ENCODE measurements at regions not wholly inside any gene's neighbourhood (a gene's known extent, or its start where the extent isn't known, plus 50 kb on each side); places are given as distances from the start of the nearest gene placed in this dataset.

DNA sequence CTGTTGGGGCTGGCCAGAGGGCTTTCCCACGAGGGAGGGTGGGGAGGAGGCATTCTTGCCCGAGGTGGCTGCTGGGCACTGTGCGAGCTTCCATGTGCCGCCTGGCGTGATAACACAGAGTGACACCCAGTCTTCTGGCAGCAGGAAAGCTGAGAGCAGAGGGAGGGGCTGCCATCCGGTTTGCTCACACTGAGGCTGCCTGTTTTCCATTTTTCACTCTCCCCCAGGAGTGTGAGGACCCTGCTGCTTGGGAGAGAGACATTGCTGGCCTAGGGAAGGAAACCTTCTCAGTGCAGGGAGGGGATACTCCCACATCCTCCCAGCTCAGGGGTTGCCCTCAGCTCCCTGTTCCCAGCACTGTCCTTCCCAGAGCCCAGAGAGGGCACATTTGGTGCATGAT is 73.1 kb downstream of the INHBB start:
- H3K4me1 Mint-ChIP-seq (ENCODE audit: low read depth): no peaks in the 10 kb centered on the region
- H3K4me3 Mint-ChIP-seq: no peak overlapping the region
- H3K36me3 Mint-ChIP-seq (ENCODE audit: low read depth): no peaks in the 10 kb centered on the region
- H3K27me3 Mint-ChIP-seq (ENCODE audit: insufficient read depth): peaks cover 6% of the 10 kb centered on the region
- no peak for DNase-seq (ENCODE audit: low spot score)
- no peak overlapping the region for H3K27ac Mint-ChIP-seq
- H3K9me3 Mint-ChIP-seq: no peaks in the 10 kb centered on the region
- intact Hi-C loops (cut with micrococcal nuclease): no loop called here

DNA sequence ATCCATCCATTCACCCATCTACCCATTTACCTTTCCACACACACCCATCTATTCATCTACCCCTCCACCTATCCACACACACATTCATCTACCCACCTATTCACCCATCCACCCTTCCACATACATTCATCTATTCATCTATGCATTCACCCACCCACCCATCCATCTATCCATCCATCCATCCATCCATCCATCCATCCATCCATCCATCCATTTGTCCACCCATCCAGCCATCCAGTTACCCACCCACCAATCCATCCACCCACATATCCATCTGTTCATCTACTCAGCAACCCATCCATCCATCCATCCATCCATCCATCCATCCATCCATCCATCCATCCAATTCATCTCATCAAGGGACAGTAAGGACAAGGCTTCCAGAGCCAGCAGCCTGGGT is 74.0 kb downstream of the INHBB start:
- H3K36me3 Mint-ChIP-seq (ENCODE audit: low read depth): no peaks in the 10 kb centered on the region
- no peak overlapping the region for H3K4me3 Mint-ChIP-seq
- intact Hi-C loops (cut with micrococcal nuclease): no loop called here

DNA sequence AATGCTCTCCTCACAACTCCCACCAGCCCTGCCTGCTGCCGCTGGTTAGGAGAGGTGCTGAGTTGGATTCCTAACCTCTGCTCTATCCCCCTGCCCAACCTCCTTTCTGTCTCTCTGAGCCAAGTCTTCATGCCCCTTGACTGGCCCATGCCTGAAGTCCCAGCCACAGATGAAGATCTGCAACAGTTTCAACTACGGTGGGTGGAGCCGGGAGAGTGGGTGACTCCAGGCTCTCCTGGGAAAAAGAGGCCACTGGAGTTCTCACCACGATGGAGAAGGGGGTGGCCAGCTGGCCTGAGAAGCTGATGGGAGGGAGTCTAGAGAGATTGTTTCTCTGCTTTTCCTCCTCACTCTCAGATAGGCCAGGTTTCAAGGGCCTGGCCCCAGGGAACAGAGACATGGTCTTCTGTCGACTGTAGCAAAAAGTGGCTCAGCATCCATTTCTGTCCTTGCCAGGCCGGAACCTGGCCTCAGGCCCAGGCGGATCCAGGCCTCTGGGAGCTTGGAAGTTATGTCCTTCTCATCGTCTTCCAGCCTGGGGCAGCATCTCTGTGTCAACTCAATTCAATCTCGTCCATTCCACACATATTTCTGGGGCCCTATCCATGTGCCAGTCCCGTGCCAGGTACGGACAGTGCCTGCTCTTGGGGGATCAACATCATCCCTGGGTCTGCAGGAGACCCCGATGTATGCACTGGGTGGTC is 75.3 kb downstream of the INHBB start:
- H3K27ac Mint-ChIP-seq: no peak overlapping the region
- no peaks in the 10 kb centered on the region for H3K4me1 Mint-ChIP-seq (ENCODE audit: low read depth)
- intact Hi-C loops (cut with micrococcal nuclease): no loop called here
- no peaks in the 10 kb centered on the region for H3K9me3 Mint-ChIP-seq
- DNase-seq (ENCODE audit: low spot score): no peak
- peaks cover 9% of the 10 kb centered on the region for H3K27me3 Mint-ChIP-seq (ENCODE audit: insufficient read depth)
- H3K36me3 Mint-ChIP-seq (ENCODE audit: low read depth): no peaks in the 10 kb centered on the region
- H3K4me3 Mint-ChIP-seq: no peak overlapping the region

More for the DNA sequence above, 74.0 kb downstream of the INHBB start:
- no peak for DNase-seq (ENCODE audit: low spot score)
- H3K9me3 Mint-ChIP-seq: no peaks in the 10 kb centered on the region
- H3K27ac Mint-ChIP-seq: no peak overlapping the region
- peaks cover 9% of the 10 kb centered on the region for H3K27me3 Mint-ChIP-seq (ENCODE audit: insufficient read depth)
- no peaks in the 10 kb centered on the region for H3K4me1 Mint-ChIP-seq (ENCODE audit: low read depth)

DNA sequence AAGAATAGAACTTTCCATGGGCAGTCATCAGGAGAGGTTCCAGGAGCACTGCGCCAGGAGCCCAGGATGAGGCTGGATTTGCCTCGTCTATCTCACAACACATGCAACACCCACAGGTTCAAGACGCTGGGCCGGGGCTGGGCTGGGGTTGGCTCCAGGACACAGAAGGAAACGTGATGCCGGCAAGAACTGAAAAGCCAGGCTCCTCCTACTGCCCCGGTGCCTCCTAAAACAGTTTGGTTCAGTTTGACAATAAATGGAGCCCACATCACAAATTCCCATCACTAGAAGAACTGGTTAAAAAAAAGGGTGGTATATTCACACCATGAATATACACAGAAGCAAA is 75.9 kb downstream of the INHBB start:
- no peaks in the 10 kb centered on the region for H3K36me3 Mint-ChIP-seq (ENCODE audit: low read depth)
- no peak for DNase-seq (ENCODE audit: low spot score)
- intact Hi-C loops (cut with micrococcal nuclease): no loop called here

DNA sequence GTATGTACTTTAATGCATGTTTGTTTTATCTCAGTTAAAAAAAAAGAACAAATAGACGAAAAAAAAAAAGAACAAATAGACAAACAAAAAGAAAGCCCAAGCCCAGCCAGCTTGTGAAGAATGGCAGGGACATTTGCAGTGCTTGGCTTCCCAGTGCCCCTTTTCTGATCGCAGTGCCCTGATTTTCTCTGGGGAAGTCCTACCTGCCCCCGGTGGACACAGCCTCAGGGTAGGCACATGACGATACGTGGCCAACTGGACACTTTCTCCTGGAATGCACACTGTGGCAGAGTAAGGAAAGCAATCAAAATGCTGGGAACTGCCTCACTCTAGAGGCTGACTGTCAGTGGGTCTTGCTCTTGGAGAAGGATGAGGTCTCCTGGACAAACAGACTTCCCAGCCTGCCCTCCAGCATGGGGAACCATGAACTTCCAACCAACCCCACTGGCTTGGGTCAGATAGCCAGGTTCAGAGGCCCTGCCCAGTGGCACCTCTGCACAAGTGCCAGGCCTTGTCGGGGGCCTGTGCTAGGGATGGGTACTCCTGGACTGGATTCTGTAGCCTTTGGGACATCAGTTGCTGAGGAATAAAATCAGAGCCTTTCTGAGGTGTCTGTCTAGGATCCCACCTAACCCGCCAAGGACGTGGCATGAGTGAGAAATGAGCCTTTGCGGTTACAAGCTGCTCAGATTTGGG is 76.7 kb downstream of the INHBB start:
- Mint-ChIP-seq H3K4me3 (no peak overlapping the region), H3K9me3 (no peaks in the 10 kb centered on the region), H3K27me3 (ENCODE audit: insufficient read depth) (peaks cover 10% of the 10 kb centered on the region), H3K27ac (no peak overlapping the region), H3K4me1 (ENCODE audit: low read depth) (no peaks in the 10 kb centered on the region), H3K36me3 (ENCODE audit: low read depth) (no peaks in the 10 kb centered on the region)
- no peak for DNase-seq (ENCODE audit: low spot score)
- intact Hi-C loops (cut with micrococcal nuclease): no loop called here

More for the DNA sequence above, 75.9 kb downstream of the INHBB start:
- Mint-ChIP-seq H3K27ac (no peak overlapping the region), H3K4me1 (ENCODE audit: low read depth) (no peaks in the 10 kb centered on the region), H3K4me3 (no peak overlapping the region), H3K9me3 (no peaks in the 10 kb centered on the region), H3K27me3 (ENCODE audit: insufficient read depth) (peaks cover 10% of the 10 kb centered on the region)

DNA sequence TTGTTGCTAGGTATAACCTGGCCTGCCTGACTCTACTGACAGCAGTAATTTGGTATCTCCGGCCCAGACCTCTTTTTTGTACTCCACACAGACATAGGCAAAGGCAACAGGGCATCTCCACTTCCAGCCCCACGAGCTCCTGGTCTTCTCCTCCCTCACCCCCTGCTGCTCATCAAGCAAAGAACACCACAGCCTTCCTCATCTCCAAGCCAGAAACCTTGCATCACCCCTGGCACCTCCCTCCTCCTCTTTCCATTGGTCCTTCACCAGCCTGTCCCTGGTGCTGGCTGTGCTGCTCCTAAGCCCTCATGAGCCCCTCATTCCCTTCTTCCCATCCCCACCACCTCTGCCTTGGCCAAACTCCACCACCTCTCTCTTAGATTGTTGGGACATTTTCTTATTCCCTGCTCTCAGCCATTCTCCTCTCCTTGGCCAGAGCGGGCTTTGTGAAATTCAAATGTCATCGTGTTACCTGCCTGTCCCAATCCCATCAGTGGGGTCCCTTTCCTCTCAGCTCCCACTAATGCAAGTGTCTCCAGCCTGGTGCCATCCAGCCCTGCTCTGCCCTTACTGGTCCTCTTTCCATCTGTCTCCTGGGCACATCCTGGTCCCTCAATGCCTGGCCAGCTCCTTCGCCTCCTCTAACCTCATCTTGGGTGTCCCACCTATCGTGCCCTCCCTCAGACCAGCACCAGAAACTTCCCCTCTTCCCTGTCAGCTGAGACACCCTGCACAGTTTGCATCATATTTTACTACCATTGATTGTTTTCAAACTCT is 77.4 kb downstream of the INHBB start:
- H3K27ac Mint-ChIP-seq: no peak overlapping the region
- intact Hi-C loops (cut with micrococcal nuclease): no loop called here
- H3K36me3 Mint-ChIP-seq (ENCODE audit: low read depth): no peaks in the 10 kb centered on the region
- H3K27me3 Mint-ChIP-seq (ENCODE audit: insufficient read depth): peaks cover 10% of the 10 kb centered on the region
- H3K4me3 Mint-ChIP-seq: no peak overlapping the region
- no peak for DNase-seq (ENCODE audit: low spot score)
- H3K9me3 Mint-ChIP-seq: no peaks in the 10 kb centered on the region
- no peaks in the 10 kb centered on the region for H3K4me1 Mint-ChIP-seq (ENCODE audit: low read depth)

DNA sequence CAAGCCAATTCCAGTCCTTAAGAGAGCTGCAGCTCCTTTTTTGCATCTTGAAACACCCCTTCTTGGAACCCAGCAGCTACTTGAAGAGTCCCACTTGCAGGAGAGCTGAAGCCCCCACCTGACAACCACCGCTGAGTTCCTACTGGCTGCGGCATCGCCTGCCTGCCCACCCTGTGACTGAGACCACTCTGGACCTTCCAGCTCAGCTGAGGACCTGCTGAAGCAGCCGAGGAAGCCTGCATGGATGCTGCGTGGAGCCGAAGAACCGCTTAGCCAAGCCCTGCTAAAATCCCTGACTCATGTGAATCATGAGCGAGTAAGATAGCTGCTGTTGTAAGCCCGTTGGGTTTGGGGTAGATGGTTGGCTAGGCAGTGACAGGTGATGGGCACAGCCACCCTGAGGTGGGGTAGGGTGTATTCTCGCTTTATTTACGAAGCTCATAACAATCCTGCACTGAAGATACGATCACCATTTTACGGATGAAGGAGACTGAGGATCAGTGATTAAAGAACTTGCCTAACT is 78.4 kb downstream of the INHBB start:
- H3K36me3 Mint-ChIP-seq (ENCODE audit: low read depth): no peaks in the 10 kb centered on the region
- DNase-seq (ENCODE audit: low spot score): no peak
- no peaks in the 10 kb centered on the region for H3K4me1 Mint-ChIP-seq (ENCODE audit: low read depth)
- intact Hi-C loops (cut with micrococcal nuclease): no loop called here
- peaks cover 10% of the 10 kb centered on the region for H3K27me3 Mint-ChIP-seq (ENCODE audit: insufficient read depth)
- no peak overlapping the region for H3K4me3 Mint-ChIP-seq
- no peaks in the 10 kb centered on the region for H3K9me3 Mint-ChIP-seq
- no peak overlapping the region for H3K27ac Mint-ChIP-seq

DNA sequence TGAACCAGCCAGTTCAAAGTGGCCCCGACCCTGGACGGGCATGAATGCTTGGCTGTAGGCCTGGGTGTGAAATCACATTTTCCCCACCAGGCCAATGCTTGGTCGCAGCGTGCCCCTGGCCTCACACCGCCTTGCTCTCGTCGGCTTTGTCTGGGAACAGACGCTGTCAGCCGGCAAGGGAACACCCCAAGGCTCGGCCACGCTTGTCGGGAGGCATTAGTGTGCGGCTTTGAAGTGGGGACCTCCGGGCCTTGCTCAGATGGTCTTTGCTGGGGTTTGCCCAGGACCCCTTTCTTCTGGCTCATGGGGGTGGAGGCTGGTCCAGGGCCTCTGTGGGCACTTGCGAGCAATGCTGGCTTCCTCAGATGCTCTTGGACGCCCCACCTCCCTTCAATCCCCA is 79.1 kb downstream of the INHBB start:
- peaks cover 10% of the 10 kb centered on the region for H3K27me3 Mint-ChIP-seq (ENCODE audit: insufficient read depth)
- no peak for DNase-seq (ENCODE audit: low spot score)
- no peak overlapping the region for H3K27ac Mint-ChIP-seq
- intact Hi-C loops (cut with micrococcal nuclease): no loop called here
- no peaks in the 10 kb centered on the region for H3K36me3 Mint-ChIP-seq (ENCODE audit: low read depth)
- no peak overlapping the region for H3K4me3 Mint-ChIP-seq
- no peaks in the 10 kb centered on the region for H3K9me3 Mint-ChIP-seq
- no peaks in the 10 kb centered on the region for H3K4me1 Mint-ChIP-seq (ENCODE audit: low read depth)

DNA sequence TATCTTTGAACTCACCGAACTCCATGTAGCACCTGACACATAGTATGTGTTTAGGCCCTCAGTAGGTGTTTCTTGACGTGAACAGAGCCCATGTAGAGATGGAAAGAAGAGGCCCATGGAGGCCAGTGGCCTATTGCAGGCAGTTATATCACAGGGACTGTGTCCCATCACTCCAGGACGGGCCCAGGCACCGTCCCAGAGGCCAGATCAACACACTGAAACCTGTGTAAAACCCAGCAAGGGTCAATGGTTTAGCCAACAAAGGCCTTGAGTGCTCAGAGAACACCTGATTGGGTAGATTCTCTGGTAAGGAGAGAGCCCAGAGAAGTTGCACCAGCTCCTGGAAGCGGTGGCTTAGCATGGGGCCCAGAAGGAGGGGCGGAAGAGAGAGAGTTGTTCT is 82.8 kb downstream of the INHBB start:
- intact Hi-C loops (cut with micrococcal nuclease): no loop called here
- no peaks in the 10 kb centered on the region for H3K4me1 Mint-ChIP-seq (ENCODE audit: low read depth)
- no peak overlapping the region for H3K27ac Mint-ChIP-seq
- peaks cover 6% of the 10 kb centered on the region for H3K27me3 Mint-ChIP-seq (ENCODE audit: insufficient read depth)
- no peaks in the 10 kb centered on the region for H3K9me3 Mint-ChIP-seq
- no peaks in the 10 kb centered on the region for H3K36me3 Mint-ChIP-seq (ENCODE audit: low read depth)
- no peak overlapping the region for H3K4me3 Mint-ChIP-seq
- DNase-seq (ENCODE audit: low spot score): no peak

DNA sequence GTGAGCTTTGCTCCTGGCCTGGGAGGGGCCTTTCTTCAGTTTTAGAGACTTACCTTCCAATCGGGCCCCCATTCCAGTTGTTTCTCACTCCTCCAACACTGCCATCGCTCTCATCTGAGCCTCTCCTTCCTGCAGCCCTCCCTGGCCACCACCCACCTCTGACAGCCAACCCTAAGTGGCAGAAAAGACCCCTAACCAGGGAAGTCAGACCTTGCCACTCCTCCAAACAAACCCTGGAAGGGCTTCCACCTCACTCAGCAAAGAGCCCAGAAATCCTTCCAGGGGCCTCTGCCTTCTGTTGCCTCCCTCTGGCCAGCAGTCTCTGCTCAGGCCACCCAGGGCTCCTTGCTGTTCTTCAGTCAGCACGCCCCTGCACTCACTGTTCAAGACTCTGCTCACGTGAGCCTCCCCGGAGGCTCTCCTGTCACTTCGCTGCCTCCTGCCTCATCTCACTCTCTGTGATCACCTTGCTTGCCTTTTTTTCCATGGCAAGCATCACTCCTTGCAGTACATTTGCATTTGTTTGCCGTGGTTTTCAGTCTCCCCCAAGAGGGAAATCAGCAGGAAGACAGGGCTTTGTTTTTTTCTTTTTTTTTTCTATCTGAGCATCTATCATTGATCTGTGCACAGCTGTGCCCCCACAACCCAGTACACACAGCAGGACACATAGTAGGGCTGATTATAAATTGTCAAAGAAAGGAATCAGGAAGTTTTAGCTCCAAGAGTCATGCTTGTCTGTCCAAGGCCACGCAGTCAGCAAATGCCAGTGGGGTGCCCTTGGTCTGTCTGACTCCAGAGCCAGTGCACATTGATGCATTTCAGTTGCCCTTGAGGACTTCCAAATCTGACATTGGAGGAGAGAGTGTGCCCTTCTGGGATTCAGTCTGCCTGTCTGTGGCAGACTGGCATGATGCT is 83.9 kb downstream of the INHBB start:
- H3K9me3 Mint-ChIP-seq: no peaks in the 10 kb centered on the region
- H3K27me3 Mint-ChIP-seq (ENCODE audit: insufficient read depth): peaks cover 3% of the 10 kb centered on the region
- H3K4me1 Mint-ChIP-seq (ENCODE audit: low read depth): no peaks in the 10 kb centered on the region
- H3K27ac Mint-ChIP-seq: no peak overlapping the region
- H3K4me3 Mint-ChIP-seq: no peak overlapping the region
- intact Hi-C loops (cut with micrococcal nuclease): no loop called here
- no peak for DNase-seq (ENCODE audit: low spot score)
- H3K36me3 Mint-ChIP-seq (ENCODE audit: low read depth): no peaks in the 10 kb centered on the region

DNA sequence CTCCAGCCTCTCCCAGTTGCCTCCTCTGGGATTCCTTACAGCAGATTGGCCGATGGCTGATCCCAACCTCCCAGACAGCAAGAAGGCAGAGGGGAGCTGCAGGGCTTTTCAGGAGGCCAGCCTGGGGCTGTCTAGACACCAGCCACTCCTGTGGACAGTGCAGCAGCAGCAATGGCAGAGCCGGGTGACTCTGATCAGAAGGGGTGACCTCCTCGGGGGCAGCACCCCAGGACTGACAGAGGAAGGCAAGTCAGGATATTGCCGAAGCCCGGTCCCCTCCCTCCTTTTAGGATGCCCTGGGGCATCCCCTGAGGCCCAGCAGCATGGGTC is 84.5 kb downstream of the INHBB start:
- no peaks in the 10 kb centered on the region for H3K36me3 Mint-ChIP-seq (ENCODE audit: low read depth)
- H3K4me3 Mint-ChIP-seq: no peak overlapping the region
- peaks cover 3% of the 10 kb centered on the region for H3K27me3 Mint-ChIP-seq (ENCODE audit: insufficient read depth)
- H3K9me3 Mint-ChIP-seq: no peaks in the 10 kb centered on the region
- no peak for DNase-seq (ENCODE audit: low spot score)
- no peak overlapping the region for H3K27ac Mint-ChIP-seq
- no peaks in the 10 kb centered on the region for H3K4me1 Mint-ChIP-seq (ENCODE audit: low read depth)
- intact Hi-C loops (cut with micrococcal nuclease): no loop called here

DNA sequence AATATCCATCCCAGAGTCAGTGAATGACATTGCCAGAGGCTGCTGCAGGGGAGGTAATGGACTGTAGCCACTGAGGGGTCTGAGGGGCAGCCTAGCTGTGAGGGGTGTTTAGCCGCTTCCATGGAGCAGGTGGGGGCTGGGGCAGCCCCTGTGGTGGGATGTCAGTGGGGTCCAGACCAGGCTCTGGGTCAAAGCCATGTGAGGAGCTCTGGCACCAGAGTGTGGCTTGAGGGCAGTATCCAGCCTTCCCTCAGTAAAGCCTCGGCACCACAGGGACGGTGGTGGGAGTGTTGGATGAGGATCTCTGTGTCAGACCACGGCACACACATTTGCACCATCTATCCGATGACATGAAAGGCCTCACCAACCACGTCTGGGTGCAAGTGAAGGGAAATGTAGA is 85.0 kb downstream of the INHBB start:
- Mint-ChIP-seq H3K4me1 (ENCODE audit: low read depth) (no peaks in the 10 kb centered on the region), H3K27me3 (ENCODE audit: insufficient read depth) (peaks cover 3% of the 10 kb centered on the region), H3K9me3 (no peaks in the 10 kb centered on the region), H3K27ac (no peak overlapping the region), H3K36me3 (ENCODE audit: low read depth) (no peaks in the 10 kb centered on the region), H3K4me3 (no peak overlapping the region)
- intact Hi-C loops (cut with micrococcal nuclease): no loop called here
- no peak for DNase-seq (ENCODE audit: low spot score)
